Ovary (tissue), 3 donors: ENCODE measurements at regions not wholly inside any gene's neighbourhood (a gene's known extent, or its start where the extent isn't known, plus 50 kb on each side); places are given as distances from the start of the nearest gene placed in this dataset.

Experiments used
- CTCF ChIP-seq, 3 donors: fragments of 450-650 bp in 2 of 3; fragments of 200-600 bp in 1 of 3; IDR thresholded peaks; one replicate each; pipeline versions ENCODE4 v1.5.1 to v1.8.0; 2016 to 2022; ENCODE audit warnings: antibody characterized with exemption in 3 of 3, mild to moderate bottlenecking in 1 of 3
- EP300 ChIP-seq: sonication (generic); formaldehyde crosslinking; IDR thresholded peaks from one replicate; pipeline ENCODE4 v1.6.1; 2017; ENCODE audit warnings: antibody characterized with exemption
- POLR2A ChIP-seq: fragments of 450-650 bp; IDR thresholded peaks from one replicate; pipeline ENCODE4 v1.6.1; 2017; ENCODE audit warnings: antibody characterized with exemption, mild to moderate bottlenecking, moderate library complexity
- donor health status: DM: no; HTN: no; CAD: no.

GRCh38 chr7:79968077-79968648 is 166.5 kb upstream of the GNAI1 start:
- TF ChIP-seq CTCF (IDR thresholded peaks at IDR 0.05) (no peak), EP300 (no peak), POLR2A (no peak)
